Heart left ventricle (tissue), 16 donors: ENCODE measurements at regions not wholly inside any gene's neighbourhood (a gene's known extent, or its start where the extent isn't known, plus 50 kb on each side); places are given as distances from the start of the nearest gene placed in this dataset.

Experiments used
- ATAC-seq, 4 donors: fragments of 200-7000 bp; cut with Tn5 transposase; one replicate each; pipeline ENCODE4 v1.9.1; 2020 to 2022; ENCODE audit warnings: moderate library complexity in 4 of 4, mild to moderate bottlenecking in 3 of 4, moderate number of reproducible peaks in 1 of 4
- DNase-seq, 5 donors: peaks; one replicate each; pipeline ENCODE4 v3.0.0-alpha.2; 2020
- H3K27ac ChIP-seq, 12 donors: fragments of 200-600 bp; sonication (generic) in 4 of 12; one replicate each; pipeline versions ENCODE4 v1.5.0 to v1.8.0; 2016 to 2022; ENCODE audit warnings: mild to moderate bottlenecking in 2 of 12
- H3K27me3 ChIP-seq, 9 donors: fragments of 200-600 bp; sonication (generic) in 2 of 9; one replicate each; pipeline versions ENCODE4 v1.5.1 to v1.8.0; 2016 to 2022; ENCODE audit warnings: mild to moderate bottlenecking in 3 of 9
- H3K36me3 ChIP-seq, 9 donors: fragments of 200-600 bp; sonication (generic) in 2 of 9; one replicate each; pipeline versions ENCODE4 v1.5.0 to v1.8.0; 2018 to 2022; ENCODE audit warnings: mild to moderate bottlenecking in 2 of 9
- H3K4me1 ChIP-seq, 12 donors: fragments of 200-600 bp; sonication (generic) in 4 of 12; one replicate each; pipeline versions ENCODE4 v1.5.0 to v1.8.0; 2016 to 2022; ENCODE audit warnings: mild to moderate bottlenecking in 3 of 12
- H3K4me3 ChIP-seq, 12 donors: fragments of 200-600 bp; sonication (generic) in 4 of 12; one replicate each; pipeline versions ENCODE4 v1.5.0 to v1.8.0; 2017 to 2022; ENCODE audit warnings: mild to moderate bottlenecking in 9 of 12, moderate library complexity in 4 of 12
- H3K9me3 ChIP-seq, 12 donors: fragments of 200-600 bp; sonication (generic) in 4 of 12; one replicate each; pipeline versions ENCODE4 v1.5.0 to v1.8.0; 2016 to 2022; ENCODE audit warnings: mild to moderate bottlenecking in 1 of 12
- CTCF ChIP-seq, 12 donors: fragments of 200-600 bp; sonication (generic) in 4 of 12; IDR thresholded peaks; one replicate each; pipeline versions ENCODE4 v1.5.0 to v1.8.0; 2018 to 2022; ENCODE audit warnings: antibody characterized with exemption in 12 of 12, mild to moderate bottlenecking in 5 of 12
- POLR2A ChIP-seq, 2 donors: fragments of 450-650 bp; IDR thresholded peaks; one replicate each; pipeline ENCODE4 v1.6.1; 2017; ENCODE audit warnings: antibody characterized with exemption in 2 of 2, mild to moderate bottlenecking in 2 of 2, moderate library complexity in 2 of 2
- WGBS, 4 donors: extraction: QIAGEN DNeasy Blood & Tissue Kit in 2 of 4; methylation state at CpG; one replicate each; pipeline versions ENCODE4 v1.1.5 to v1.1.7; 2013 to 2018; 5-methylcytosine and 5-hydroxymethylcytosine counted together
- intact Hi-C, 10 donors: fragments of 100-400 bp; cut with DNase I; formaldehyde crosslinking; loops; one replicate each; pipeline versions ENCODE4 v1.11.1 to v1.14.2; 2022
- donor health status: ischemic (EF 13 %, LVEDD 7.1; RV severe dilation, severe dysfunction).
- donor health status: healthy with polysubstance abuse.
- donor health status: DM: no; HTN: yes; CAD: no.
- donor health status: DM: no; HTN: no; CAD: no.
- donor health status: ischemic (EF 25% LVEDD 6.9; RV normal size, moderate dysfunction).
- donor health status: ischemic (EF 25% LVEDD 5.7; RV mildly dilated, moderate dysfunction).
- donor health status: healthy.
- donor health status: DM: yes; HTN: yes; CAD: no.
- donor health status: ischemic (EF 35%, LVEDD 5.7; RV mildly dilated, moderate dysfunction).
- donor health status: nonischemic (EF 11% LVEDD 7.7; RV severe dilation, severe dysfunction).
- donor health status: DM: yes; HTN: yes; CAD: no.
- donor health status: PGD.
- donor health status: ischemic (EF 29% LVEDD 5.4; RV normal size, mild dysfunction).
- donor health status: nonischemic (EF 23%, LVEDD 6.1; RV moderate dilation, normal function).

GRCh38 chr20:7682916-7683315, 257.3 kb downstream of the HAO1 start:
- Histone ChIP-seq H3K36me3 (no peaks in the 10 kb centered on the region), H3K27me3 (no peaks in the 10 kb centered on the region), H3K27ac (no peak overlapping the region), H3K4me3 (no peak overlapping the region), H3K4me1 (no peaks in the 10 kb centered on the region), H3K9me3 (peaks cover 0 to 5% (median 0%) of the 10 kb centered on the region in 12 donors)
- 86 to 94% (median 88%) methylated on average over 3 of the region's 3 CpGs for WGBS, 4 donors
- no peak for DNase-seq
- intact Hi-C loops: no loop called here
- ATAC-seq: no peak
- TF ChIP-seq POLR2A (IDR thresholded peaks at IDR 0.05): no peak
- no peak for TF ChIP-seq CTCF (IDR thresholded peaks at IDR 0.05)

- no peak overlapping the region for H3K27ac ChIP-seq
- H3K36me3 ChIP-seq: no peaks in the 10 kb centered on the region
- no peak overlapping the region for H3K4me3 ChIP-seq
- peaks cover 0 to 5% (median 0%) of the 10 kb centered on the region in 12 donors for H3K9me3 ChIP-seq
- ATAC-seq (no peak), DNase-seq (no peak)
- TF ChIP-seq CTCF (IDR thresholded peaks at IDR 0.05) (no peak), POLR2A (IDR thresholded peaks at IDR 0.05) (no peak)
- intact Hi-C loops: no loop called here
- no peaks in the 10 kb centered on the region for H3K4me1 ChIP-seq
- no peaks in the 10 kb centered on the region for H3K27me3 ChIP-seq
These were observed 253.2 kb downstream of the HAO1 start for GRCh38 chr20:7687065-7687464.

- Histone ChIP-seq H3K36me3 (no peaks in the 10 kb centered on the region), H3K27me3 (no peaks in the 10 kb centered on the region), H3K4me3 (no peak overlapping the region), H3K9me3 (peaks cover 0 to 5% (median 0%) of the 10 kb centered on the region in 12 donors), H3K4me1 (no peaks in the 10 kb centered on the region), H3K27ac (no peak overlapping the region)
- ATAC-seq (no peak), DNase-seq (no peak)
- TF ChIP-seq POLR2A (IDR thresholded peaks at IDR 0.05) (no peak), CTCF (IDR thresholded peaks at IDR 0.05) (no peak)
- intact Hi-C loops: no loop called here
- WGBS, 4 donors: 83 to 97% (median 86%) methylated on average over 3 of the region's 3 CpGs
These were observed 251.1 kb downstream of the HAO1 start for GRCh38 chr20:7689151-7689550.

GRCh38 chr20:7691647-7692269, 248.5 kb downstream of the HAO1 start:
- no peaks in the 10 kb centered on the region for H3K36me3 ChIP-seq
- no peaks in the 10 kb centered on the region for H3K27me3 ChIP-seq
- peaks cover 0 to 5% (median 0%) of the 10 kb centered on the region in 12 donors for H3K9me3 ChIP-seq
- H3K4me3 ChIP-seq: no peak overlapping the region
- TF ChIP-seq POLR2A (IDR thresholded peaks at IDR 0.05) (no peak), CTCF (IDR thresholded peaks at IDR 0.05) (no peak)
- WGBS, 4 donors: 61 to 72% (median 66%) methylated on average over 4 of the region's 4 CpGs
- DNase-seq (no peak), ATAC-seq (no peak)
- H3K27ac ChIP-seq: no peak overlapping the region
- H3K4me1 ChIP-seq: peaks cover 0 to 4% (median 0%) of the 10 kb centered on the region in 12 donors
- intact Hi-C loops: no loop called here
